ENCODE measurements at regions not wholly inside any gene's neighbourhood (a gene's known extent, or its start where the extent isn't known, plus 50 kb on each side); places are given as distances from the start of the nearest gene placed in this dataset.

GRCh38 chrX:111007238-111007637 is 88.8 kb upstream of the PAK3 start:
- TF ChIP-seq CTCF (conservative IDR thresholded peaks at IDR 0.05; ENCODE audit: low read depth, low read length) (no peak), BHLHE40 (IDR thresholded peaks at IDR 0.05; ENCODE audit: low read depth, low read length) (no peak), POLR2A (IDR thresholded peaks at IDR 0.05; ENCODE audit: low read depth, low read length) (no peak), RAD21 (IDR thresholded peaks at IDR 0.05; ENCODE audit: low read length) (no peak), FOS (IDR thresholded peaks at IDR 0.05; ENCODE audit: low read depth, low read length) (no peak), MAFK (IDR thresholded peaks at IDR 0.05; ENCODE audit: low read depth, low read length) (no peak), NFE2L2 (IDR thresholded peaks at IDR 0.05; ENCODE audit: low read depth, low read length) (no peak), MAZ (IDR thresholded peaks at IDR 0.05; ENCODE audit: borderline replicate concordance, low read depth, low read length) (no peak), SMC3 (IDR thresholded peaks at IDR 0.05; ENCODE audit: low read depth, low read length) (no peak), RCOR1 (IDR thresholded peaks at IDR 0.05; ENCODE audit: insufficient replicate concordance, low read length) (no peak)
